Astrocyte of the spinal cord (primary cell): ENCODE measurements at regions not wholly inside any gene's neighbourhood (a gene's known extent, or its start where the extent isn't known, plus 50 kb on each side); places are given as distances from the start of the nearest gene placed in this dataset.

Experiments used
- DNase-seq: peaks from one replicate; pipeline ENCODE4 v3.0.0; 2011; ENCODE audit warnings: low read depth, low spot score
- H3K4me3 ChIP-seq: 2 replicates; pipeline ENCODE4 v1.5.1; 2011; ENCODE audit warnings: low read depth, mild to moderate bottlenecking, low read length, moderate library complexity
- in situ Hi-C: cut with HindIII; loops from 2 replicates; pipeline ENCODE4 v1.10.0; 2017; ENCODE audit warnings: low sequenced_read_pairs
- TF ChIP-seq, protein P1 (sequence below): IDR thresholded peaks from 2 replicates; pipeline ENCODE4 v1.5.1; 2012; ENCODE audit warnings: low read depth, mild to moderate bottlenecking, low read length, inconsistent platforms

DNA sequence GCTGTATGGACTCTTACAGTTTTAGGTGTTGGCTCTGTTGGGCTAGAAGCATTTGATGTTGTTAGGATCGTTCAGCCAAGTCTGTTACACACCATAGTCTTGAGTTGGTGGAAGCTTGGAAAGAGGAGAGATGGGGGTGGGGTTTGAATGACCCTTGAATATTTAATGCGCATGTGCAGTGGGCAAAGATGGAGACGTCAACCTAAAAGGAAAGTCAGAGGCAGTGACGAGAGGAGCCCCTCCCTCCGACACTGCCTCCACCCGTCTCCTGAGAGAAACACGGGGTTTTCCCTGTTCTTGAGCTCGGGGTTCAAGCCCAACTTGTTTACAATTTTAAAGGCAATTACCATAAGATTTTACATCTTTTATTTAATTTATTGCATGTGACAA is 311.4 kb downstream of the SHQ1 start:
- TF ChIP-seq, protein P1, sequence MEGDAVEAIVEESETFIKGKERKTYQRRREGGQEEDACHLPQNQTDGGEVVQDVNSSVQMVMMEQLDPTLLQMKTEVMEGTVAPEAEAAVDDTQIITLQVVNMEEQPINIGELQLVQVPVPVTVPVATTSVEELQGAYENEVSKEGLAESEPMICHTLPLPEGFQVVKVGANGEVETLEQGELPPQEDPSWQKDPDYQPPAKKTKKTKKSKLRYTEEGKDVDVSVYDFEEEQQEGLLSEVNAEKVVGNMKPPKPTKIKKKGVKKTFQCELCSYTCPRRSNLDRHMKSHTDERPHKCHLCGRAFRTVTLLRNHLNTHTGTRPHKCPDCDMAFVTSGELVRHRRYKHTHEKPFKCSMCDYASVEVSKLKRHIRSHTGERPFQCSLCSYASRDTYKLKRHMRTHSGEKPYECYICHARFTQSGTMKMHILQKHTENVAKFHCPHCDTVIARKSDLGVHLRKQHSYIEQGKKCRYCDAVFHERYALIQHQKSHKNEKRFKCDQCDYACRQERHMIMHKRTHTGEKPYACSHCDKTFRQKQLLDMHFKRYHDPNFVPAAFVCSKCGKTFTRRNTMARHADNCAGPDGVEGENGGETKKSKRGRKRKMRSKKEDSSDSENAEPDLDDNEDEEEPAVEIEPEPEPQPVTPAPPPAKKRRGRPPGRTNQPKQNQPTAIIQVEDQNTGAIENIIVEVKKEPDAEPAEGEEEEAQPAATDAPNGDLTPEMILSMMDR: no peak
- in situ Hi-C loops: no loop called here
- no peak for DNase-seq
- H3K4me3 ChIP-seq: no peak overlapping the region

- TF ChIP-seq, protein P1: no peak
- no peak for DNase-seq
- in situ Hi-C loops: no loop called here
- no peak overlapping the region for H3K4me3 ChIP-seq
Measured at GRCh38 chr3:72536206-72536877, 311.9 kb downstream of the SHQ1 start.

GRCh38 chr3:72535772-72536171 is 312.5 kb downstream of the SHQ1 start:
- TF ChIP-seq, protein P1: no peak
- in situ Hi-C loops: no loop called here
- no peak overlapping the region for H3K4me3 ChIP-seq
- no peak for DNase-seq

- in situ Hi-C loops: no loop called here
- TF ChIP-seq, protein P1: no peak
- no peak for DNase-seq
- H3K4me3 ChIP-seq: no peak overlapping the region
Measured at GRCh38 chr3:72533591-72534473, 314.4 kb downstream of the SHQ1 start.

DNA sequence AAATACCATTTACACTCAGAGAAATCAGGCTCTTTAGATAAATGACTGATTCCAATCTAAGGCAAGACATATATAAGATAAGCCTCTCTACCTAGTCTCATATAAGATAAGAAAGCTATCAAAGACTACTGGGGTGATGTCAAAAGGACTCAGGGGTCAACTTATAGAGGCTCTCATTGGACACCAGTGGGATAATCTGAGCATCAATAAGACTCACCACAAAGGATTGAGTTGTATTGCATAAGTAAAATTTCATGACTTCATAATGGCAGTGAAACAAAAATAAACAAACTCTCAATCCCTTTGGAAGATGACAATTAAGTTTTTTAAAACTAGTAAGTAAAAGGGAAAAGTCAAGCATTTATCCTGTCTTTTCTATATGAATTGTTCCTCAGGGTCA is 317.8 kb downstream of the SHQ1 start:
- in situ Hi-C loops: no loop called here
- DNase-seq: no peak
- TF ChIP-seq, protein P1: no peak

DNA sequence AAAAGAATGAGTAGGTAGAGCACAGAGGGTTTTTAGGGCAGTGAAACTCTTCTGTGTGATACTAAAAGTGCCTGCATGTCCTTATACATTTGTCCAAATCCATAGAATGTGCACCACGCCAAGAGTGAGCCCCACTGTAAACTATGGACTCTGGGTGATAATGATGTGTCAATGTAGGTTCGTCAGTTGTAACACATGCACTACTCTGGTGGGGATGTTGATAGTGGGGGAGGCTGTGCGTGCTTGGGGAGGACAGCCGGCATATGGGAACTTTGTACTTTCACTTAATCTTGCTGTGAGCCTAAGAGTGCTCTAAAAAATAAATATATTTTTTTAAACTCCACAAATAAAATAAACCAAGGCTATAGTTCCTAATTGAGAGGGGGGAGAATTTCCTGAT is 319.2 kb downstream of the SHQ1 start:
- TF ChIP-seq, protein P1: no peak
- in situ Hi-C loops: no loop called here
- DNase-seq: no peak
- no peak overlapping the region for H3K4me3 ChIP-seq

More for the DNA sequence above, 317.8 kb downstream of the SHQ1 start:
- no peak overlapping the region for H3K4me3 ChIP-seq
